Bronchial epithelial cell (primary cell): ENCODE measurements at regions not wholly inside any gene's neighbourhood (a gene's known extent, or its start where the extent isn't known, plus 50 kb on each side); places are given as distances from the start of the nearest gene placed in this dataset.

ENCODE experiments used
- DNase-seq: peaks from one replicate; pipeline ENCODE4 v3.0.0-alpha.2; 2010; ENCODE audit warnings: low read depth
- FAIRE-seq: peaks from 2 replicates; lab custom pipeline; 2011; peaks lifted over from hg19 to GRCh38; lab: Jason Lieb, UNC
- H3K27me3 ChIP-seq: 2 replicates; pipeline ENCODE4 v1.5.1; 2011; ENCODE audit warnings: low read length; ENCODE audit not compliant: control insufficient read depth, insufficient read depth
- H3K36me3 ChIP-seq: 2 replicates; pipeline ENCODE4 v1.5.1; 2011; ENCODE audit warnings: low read length; ENCODE audit not compliant: control insufficient read depth, insufficient read depth
- H3K4me3 ChIP-seq: 2 replicates; pipeline ENCODE4 v1.5.1; 2011; ENCODE audit warnings: mild to moderate bottlenecking, low read depth, low read length, control low read depth
- TF ChIP-seq, protein P1 (sequence below): IDR thresholded peaks from 2 replicates; pipeline ENCODE4 v1.5.1; 2011; ENCODE audit warnings: mild to moderate bottlenecking, moderate library complexity, low read length, control low read depth, inconsistent platforms; ENCODE audit not compliant: insufficient read depth, severe bottlenecking

DNA sequence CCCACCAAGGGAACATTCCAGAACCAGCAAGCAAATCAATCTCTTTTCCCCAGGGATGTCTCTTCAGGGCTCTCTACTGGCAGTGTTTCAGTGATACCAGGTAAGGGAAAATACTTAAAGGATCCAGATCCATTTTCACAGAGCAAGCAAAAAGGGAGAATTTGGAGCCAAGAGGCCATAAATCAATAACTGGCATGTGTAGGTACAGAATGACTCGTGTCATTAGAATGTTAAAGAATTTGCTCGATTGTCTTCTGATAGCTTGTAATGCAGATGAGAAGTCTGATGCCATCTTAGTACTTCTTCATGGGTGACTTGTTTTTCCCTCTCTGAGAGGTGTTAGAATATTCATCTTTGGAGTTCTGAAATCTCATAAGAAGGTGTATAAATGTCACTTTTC, 242.9 kb downstream of the KTN1 start:
- FAIRE-seq (no peak), DNase-seq (no peak)
- Histone ChIP-seq H3K4me3 (no peak overlapping the region), H3K27me3 (no peaks in the 10 kb centered on the region), H3K36me3 (no peaks in the 10 kb centered on the region)
- TF ChIP-seq, protein P1, sequence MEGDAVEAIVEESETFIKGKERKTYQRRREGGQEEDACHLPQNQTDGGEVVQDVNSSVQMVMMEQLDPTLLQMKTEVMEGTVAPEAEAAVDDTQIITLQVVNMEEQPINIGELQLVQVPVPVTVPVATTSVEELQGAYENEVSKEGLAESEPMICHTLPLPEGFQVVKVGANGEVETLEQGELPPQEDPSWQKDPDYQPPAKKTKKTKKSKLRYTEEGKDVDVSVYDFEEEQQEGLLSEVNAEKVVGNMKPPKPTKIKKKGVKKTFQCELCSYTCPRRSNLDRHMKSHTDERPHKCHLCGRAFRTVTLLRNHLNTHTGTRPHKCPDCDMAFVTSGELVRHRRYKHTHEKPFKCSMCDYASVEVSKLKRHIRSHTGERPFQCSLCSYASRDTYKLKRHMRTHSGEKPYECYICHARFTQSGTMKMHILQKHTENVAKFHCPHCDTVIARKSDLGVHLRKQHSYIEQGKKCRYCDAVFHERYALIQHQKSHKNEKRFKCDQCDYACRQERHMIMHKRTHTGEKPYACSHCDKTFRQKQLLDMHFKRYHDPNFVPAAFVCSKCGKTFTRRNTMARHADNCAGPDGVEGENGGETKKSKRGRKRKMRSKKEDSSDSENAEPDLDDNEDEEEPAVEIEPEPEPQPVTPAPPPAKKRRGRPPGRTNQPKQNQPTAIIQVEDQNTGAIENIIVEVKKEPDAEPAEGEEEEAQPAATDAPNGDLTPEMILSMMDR, result no peak

DNA sequence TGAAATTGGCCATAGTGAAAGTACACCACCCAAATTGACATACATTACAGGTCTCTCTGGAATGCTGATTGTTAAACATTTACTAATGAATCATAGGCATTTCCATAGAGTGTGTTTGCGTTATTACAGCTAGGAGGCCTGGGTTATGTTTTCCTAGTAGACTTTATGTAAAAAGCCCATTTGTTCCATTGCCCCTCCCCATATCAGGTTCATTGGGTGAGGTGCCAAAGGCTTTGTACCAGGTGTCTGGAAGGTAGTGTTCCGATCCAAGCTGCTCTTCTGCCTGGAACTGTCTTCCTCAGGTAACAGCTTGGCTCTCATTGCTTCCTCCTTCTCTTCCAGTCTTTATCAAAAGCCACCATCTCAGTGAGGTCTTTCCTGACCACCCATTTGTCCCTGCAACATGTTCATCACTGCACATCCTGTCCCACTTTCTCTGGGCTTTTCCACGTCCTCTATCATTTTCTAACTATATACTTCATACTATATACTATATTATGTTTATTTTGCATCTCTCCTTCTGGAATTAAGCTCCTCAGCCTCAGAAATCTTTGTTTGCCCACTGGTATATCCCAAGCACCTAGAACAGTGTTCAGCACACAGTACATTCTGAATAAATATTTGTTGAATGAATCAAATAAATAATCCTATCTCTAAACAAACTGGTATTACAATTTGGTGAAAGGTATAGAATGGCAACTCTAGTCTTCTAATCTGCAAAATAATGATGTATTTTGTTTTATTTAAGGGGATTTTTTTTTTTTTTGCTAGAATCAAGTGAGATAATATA, 252.3 kb downstream of the KTN1 start:
- Histone ChIP-seq H3K27me3 (no peaks in the 10 kb centered on the region), H3K36me3 (no peaks in the 10 kb centered on the region), H3K4me3 (no peak overlapping the region)
- FAIRE-seq (peak; percentile 93), DNase-seq (peak; percentile 83)
- TF ChIP-seq, protein P1, result peak; percentile 10

DNA sequence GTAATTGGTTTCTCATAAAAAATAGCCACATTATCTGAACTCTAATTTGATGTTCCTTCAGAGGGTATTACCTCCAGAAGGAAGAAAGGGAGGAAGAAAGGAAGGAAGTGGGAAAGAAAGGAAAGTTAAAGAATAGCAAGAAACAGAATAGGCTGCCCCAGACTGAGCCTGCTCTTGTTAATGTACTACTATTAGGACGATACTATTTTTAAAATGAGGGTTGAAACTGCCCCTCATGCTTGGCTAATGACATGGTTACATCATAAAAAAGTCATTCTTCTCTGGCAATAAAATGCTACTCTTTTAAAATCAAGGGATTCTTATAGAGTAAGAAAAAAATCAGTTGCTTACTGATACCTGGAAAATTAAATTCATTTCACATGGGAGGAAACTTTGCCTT, 253.0 kb downstream of the KTN1 start:
- H3K4me3 ChIP-seq, result no peak overlapping the region
- H3K36me3 ChIP-seq, result no peaks in the 10 kb centered on the region
- no peak for DNase-seq

DNA sequence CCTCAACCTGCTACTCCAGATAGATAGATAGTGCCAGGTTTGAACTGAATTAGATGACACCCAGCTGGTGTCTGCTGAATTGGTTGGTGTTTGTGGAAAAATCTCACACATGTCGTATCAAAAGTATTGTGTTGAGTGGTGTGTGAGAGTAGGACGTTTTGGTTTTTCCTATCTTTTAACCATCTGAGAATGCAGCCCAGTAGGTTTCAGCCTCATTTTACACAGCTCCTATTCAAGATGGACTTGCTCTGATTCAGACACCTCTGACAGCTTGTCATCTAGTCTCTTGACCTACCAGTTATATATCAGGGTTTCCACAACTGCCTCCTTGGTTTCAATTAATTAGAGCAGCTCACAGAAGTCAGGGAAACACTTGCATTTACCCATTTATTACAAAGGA, 254.4 kb downstream of the KTN1 start:
- Histone ChIP-seq H3K4me3 (no peak overlapping the region), H3K27me3 (peaks cover 2% of the 10 kb centered on the region), H3K36me3 (no peaks in the 10 kb centered on the region)
- TF ChIP-seq, protein P1, result no peak
- no peak for DNase-seq
- FAIRE-seq, result no peak

More for the DNA sequence above, 253.0 kb downstream of the KTN1 start:
- FAIRE-seq, result no peak
- TF ChIP-seq, protein P1, result no peak
- H3K27me3 ChIP-seq, result peaks cover 2% of the 10 kb centered on the region

DNA sequence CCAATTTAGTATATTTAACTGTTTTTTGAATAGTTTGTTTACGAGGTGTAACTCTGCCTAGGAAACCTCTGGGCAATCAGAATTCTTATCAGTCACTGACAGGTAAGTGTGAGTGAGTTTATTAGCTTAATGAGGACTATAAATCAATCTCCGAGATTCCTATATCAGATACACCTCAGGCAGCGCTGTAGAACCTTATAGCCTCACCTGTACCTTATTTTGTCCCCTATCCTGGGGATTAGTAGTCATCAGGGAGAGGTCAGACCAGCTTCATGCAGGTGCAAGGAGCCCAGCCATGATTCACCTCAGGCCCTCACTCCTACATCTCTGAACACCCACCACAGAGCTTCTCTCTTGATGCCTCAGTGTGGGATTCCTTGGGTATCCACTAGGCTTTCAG, 256.0 kb downstream of the KTN1 start:
- TF ChIP-seq, protein P1, result no peak

DNA sequence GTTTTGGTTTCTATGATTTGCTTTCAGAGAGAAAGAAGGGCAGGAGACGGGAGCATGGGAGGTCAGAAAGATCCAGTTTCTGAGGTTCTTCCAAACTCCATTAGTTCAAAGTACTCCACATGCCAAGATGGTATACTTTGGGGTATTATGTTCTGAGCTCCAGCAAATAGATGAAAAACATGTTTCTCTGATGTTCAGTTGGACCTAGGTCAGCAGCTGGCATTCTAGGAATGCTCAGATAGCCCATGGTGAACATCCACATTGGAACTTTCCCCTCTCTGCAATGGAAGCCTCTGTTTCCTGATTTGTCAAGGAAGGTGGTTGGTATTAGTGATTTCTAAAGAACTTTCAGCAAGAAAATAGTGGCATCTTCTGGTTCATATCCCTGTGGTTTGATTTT, 257.5 kb downstream of the KTN1 start:
- H3K4me3 ChIP-seq, result no peak overlapping the region
- TF ChIP-seq, protein P1, result no peak
- no peaks in the 10 kb centered on the region for H3K36me3 ChIP-seq
- DNase-seq (no peak), FAIRE-seq (peak; percentile 40)
- H3K27me3 ChIP-seq, result peaks cover 2% of the 10 kb centered on the region

More for the DNA sequence above, 256.0 kb downstream of the KTN1 start:
- FAIRE-seq (no peak), DNase-seq (no peak)
- H3K4me3 ChIP-seq, result no peak overlapping the region
- H3K36me3 ChIP-seq, result no peaks in the 10 kb centered on the region
- peaks cover 2% of the 10 kb centered on the region for H3K27me3 ChIP-seq
